ENCODE measurements at regions not wholly inside any gene's neighbourhood (a gene's known extent, or its start where the extent isn't known, plus 50 kb on each side); places are given as distances from the start of the nearest gene placed in this dataset.
A peak's percentile ranks its signal among the peaks of the same experiment; 100 is the strongest.

DNA sequence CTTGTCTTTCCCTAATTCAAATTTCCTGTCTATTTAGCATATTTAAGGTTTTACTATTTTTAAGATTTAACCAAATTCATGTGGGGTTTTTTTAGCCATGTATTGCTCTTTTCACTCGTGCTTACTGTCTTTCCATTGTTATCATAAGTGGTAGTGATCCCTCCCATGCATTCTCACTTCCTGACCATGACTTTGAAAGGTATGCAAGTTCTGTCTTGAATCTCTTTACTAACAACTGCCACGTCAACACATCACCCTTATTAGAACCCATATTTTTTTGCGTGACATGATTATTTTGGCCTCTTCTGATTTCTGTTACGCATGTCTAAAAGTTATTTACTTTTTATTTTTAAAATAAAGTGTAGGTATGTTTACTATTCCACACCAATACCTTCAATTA, 94.7 kb upstream of the CDH6 start:
- Histone ChIP-seq H3K4me2 (ENCODE audit: extremely low read depth, insufficient read depth, low read length) (no peak overlapping the region), H3K9me3 (ENCODE audit: control insufficient read depth, insufficient read depth, low read depth, low read length) (no peaks in the 10 kb centered on the region), H3K79me2 (ENCODE audit: control insufficient read depth, insufficient read depth, low read length) (no peaks in the 10 kb centered on the region), H3K36me3 (ENCODE audit: control insufficient read depth, insufficient read depth, low read length) (no peaks in the 10 kb centered on the region), H4K20me1 (ENCODE audit: control insufficient read depth, extremely low read depth, insufficient read depth, low read length) (no peaks in the 10 kb centered on the region), H3K4me3 (replicated peaks in 1 of 4; ENCODE audit: control extremely low read depth in 1 of 4, insufficient read depth in 1 of 4, low read depth in 3 of 4, low read length in 4 of 4) (no peak overlapping the region), H3K27ac (ENCODE audit: insufficient read depth, low read length) (no peak overlapping the region), H3K27me3 (ENCODE audit: control insufficient read depth, insufficient read depth, low read length) (no peaks in the 10 kb centered on the region), H3K9ac (ENCODE audit: insufficient read depth, low read length) (no peak overlapping the region), H2AFZ (ENCODE audit: low read length) (no peak overlapping the region), H3K4me1 (ENCODE audit: control insufficient read depth, extremely low read depth, insufficient read depth, low read length) (peaks cover 3% of the 10 kb centered on the region)
- TF ChIP-seq EZH2 (IDR thresholded peaks at IDR 0.05; ENCODE audit: low read length, missing control alignments): no peak
- TF ChIP-seq, protein P1, sequence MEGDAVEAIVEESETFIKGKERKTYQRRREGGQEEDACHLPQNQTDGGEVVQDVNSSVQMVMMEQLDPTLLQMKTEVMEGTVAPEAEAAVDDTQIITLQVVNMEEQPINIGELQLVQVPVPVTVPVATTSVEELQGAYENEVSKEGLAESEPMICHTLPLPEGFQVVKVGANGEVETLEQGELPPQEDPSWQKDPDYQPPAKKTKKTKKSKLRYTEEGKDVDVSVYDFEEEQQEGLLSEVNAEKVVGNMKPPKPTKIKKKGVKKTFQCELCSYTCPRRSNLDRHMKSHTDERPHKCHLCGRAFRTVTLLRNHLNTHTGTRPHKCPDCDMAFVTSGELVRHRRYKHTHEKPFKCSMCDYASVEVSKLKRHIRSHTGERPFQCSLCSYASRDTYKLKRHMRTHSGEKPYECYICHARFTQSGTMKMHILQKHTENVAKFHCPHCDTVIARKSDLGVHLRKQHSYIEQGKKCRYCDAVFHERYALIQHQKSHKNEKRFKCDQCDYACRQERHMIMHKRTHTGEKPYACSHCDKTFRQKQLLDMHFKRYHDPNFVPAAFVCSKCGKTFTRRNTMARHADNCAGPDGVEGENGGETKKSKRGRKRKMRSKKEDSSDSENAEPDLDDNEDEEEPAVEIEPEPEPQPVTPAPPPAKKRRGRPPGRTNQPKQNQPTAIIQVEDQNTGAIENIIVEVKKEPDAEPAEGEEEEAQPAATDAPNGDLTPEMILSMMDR (conservative IDR thresholded peaks at IDR 0.05 in 1 of 2, IDR thresholded peaks at IDR 0.05 in 1 of 2; ENCODE audit: low read depth in 1 of 2, low read length in 2 of 2): no peak
- DNase-seq (ENCODE audit: low read depth in 2 of 2): no peak

DNA sequence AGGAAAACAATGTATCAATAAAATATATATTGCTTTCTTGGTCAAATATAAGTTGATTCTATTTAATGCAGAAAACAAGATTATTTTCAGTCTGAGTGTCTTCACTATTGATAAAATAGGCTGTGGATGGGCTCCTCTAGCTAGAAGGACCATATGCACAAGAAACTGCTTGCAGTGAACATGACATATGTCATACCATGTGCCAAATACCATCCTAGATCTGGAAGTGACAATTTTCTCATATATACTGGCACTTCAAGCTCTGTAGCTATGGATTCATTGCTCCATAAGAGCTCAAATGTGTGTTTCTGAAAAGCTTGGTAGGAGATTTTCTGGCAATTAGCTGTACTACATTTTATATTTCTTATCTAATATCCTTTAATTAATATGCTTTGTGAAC, 95.6 kb upstream of the CDH6 start:
- no peaks in the 10 kb centered on the region for H4K20me1 ChIP-seq (ENCODE audit: control insufficient read depth, extremely low read depth, insufficient read depth, low read length)
- H3K79me2 ChIP-seq (ENCODE audit: control insufficient read depth, insufficient read depth, low read length): no peaks in the 10 kb centered on the region

DNA sequence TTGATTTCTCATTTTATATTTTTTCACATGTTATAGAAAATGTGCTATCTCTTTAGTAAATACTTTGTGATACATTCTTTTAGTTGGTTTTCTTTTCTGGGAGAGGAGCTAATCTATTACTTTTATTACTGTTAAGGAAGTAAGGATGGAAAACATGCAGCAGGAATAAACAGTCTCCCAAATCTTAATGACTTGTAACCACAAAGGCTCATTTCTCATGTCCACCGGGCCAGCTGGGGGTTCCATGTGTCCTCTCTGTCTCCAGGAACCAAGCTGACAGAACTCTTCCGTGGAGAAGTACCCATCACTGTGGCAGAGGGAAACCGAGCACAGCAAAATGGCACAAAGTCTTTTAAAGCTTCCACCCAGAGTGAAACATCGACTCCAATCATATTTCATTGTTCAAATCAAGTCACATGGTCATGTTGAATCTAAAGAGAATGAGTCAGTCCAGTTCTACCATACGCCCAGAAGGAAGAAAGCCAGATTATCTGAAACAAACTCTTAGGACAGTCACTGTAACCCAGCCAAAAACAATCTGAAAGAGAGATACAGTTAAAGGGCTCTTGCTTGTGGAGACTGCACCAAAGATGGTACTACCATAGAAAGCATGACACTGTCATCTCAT, 97.1 kb upstream of the CDH6 start:
- Histone ChIP-seq H3K27me3 (ENCODE audit: control insufficient read depth, insufficient read depth, low read length) (no peaks in the 10 kb centered on the region), H4K20me1 (ENCODE audit: control insufficient read depth, extremely low read depth, insufficient read depth, low read length) (no peaks in the 10 kb centered on the region), H3K9ac (ENCODE audit: insufficient read depth, low read length) (no peak overlapping the region), H3K4me1 (ENCODE audit: control insufficient read depth, extremely low read depth, insufficient read depth, low read length) (peaks cover 3% of the 10 kb centered on the region), H3K4me3 (replicated peaks in 1 of 4; ENCODE audit: control extremely low read depth in 1 of 4, insufficient read depth in 1 of 4, low read depth in 3 of 4, low read length in 4 of 4) (no peak overlapping the region), H3K9me3 (ENCODE audit: control insufficient read depth, insufficient read depth, low read depth, low read length) (no peaks in the 10 kb centered on the region), H3K36me3 (ENCODE audit: control insufficient read depth, insufficient read depth, low read length) (no peaks in the 10 kb centered on the region), H3K27ac (ENCODE audit: insufficient read depth, low read length) (peak overlapping the region; percentile 64), H3K79me2 (ENCODE audit: control insufficient read depth, insufficient read depth, low read length) (no peaks in the 10 kb centered on the region), H2AFZ (ENCODE audit: low read length) (peak overlapping the region; percentile 83), H3K4me2 (ENCODE audit: extremely low read depth, insufficient read depth, low read length) (peak overlapping the region; percentile 66)
- peak; percentile 74 to 95 for DNase-seq (ENCODE audit: low read depth in 2 of 2)
- no peak for TF ChIP-seq EZH2 (IDR thresholded peaks at IDR 0.05; ENCODE audit: low read length, missing control alignments)
- TF ChIP-seq, protein P1 (conservative IDR thresholded peaks at IDR 0.05 in 1 of 2, IDR thresholded peaks at IDR 0.05 in 1 of 2; ENCODE audit: low read depth in 1 of 2, low read length in 2 of 2): no peak

More for the DNA sequence above, 95.6 kb upstream of the CDH6 start:
- peaks cover 3% of the 10 kb centered on the region for H3K4me1 ChIP-seq (ENCODE audit: control insufficient read depth, extremely low read depth, insufficient read depth, low read length)
- no peak overlapping the region for H3K9ac ChIP-seq (ENCODE audit: insufficient read depth, low read length)
- no peaks in the 10 kb centered on the region for H3K9me3 ChIP-seq (ENCODE audit: control insufficient read depth, insufficient read depth, low read depth, low read length)
- H2AFZ ChIP-seq (ENCODE audit: low read length): no peak overlapping the region
- H3K27me3 ChIP-seq (ENCODE audit: control insufficient read depth, insufficient read depth, low read length): no peaks in the 10 kb centered on the region
- no peaks in the 10 kb centered on the region for H3K36me3 ChIP-seq (ENCODE audit: control insufficient read depth, insufficient read depth, low read length)
- no peak for DNase-seq (ENCODE audit: low read depth in 2 of 2)
- no peak overlapping the region for H3K4me3 ChIP-seq (replicated peaks in 1 of 4; ENCODE audit: control extremely low read depth in 1 of 4, insufficient read depth in 1 of 4, low read depth in 3 of 4, low read length in 4 of 4)
- H3K27ac ChIP-seq (ENCODE audit: insufficient read depth, low read length): no peak overlapping the region
- TF ChIP-seq EZH2 (IDR thresholded peaks at IDR 0.05; ENCODE audit: low read length, missing control alignments): no peak
- TF ChIP-seq, protein P1 (conservative IDR thresholded peaks at IDR 0.05 in 1 of 2, IDR thresholded peaks at IDR 0.05 in 1 of 2; ENCODE audit: low read depth in 1 of 2, low read length in 2 of 2): no peak
- no peak overlapping the region for H3K4me2 ChIP-seq (ENCODE audit: extremely low read depth, insufficient read depth, low read length)

Data from fibroblast of lung (primary cell).